HEK293 (cell line): ENCODE measurements at regions not wholly inside any gene's neighbourhood (a gene's known extent, or its start where the extent isn't known, plus 50 kb on each side); places are given as distances from the start of the nearest gene placed in this dataset.

ENCODE experiments used
- ZNF138 ChIP-seq: fragments of 450-650 bp; formaldehyde crosslinking; IDR thresholded peaks from 2 replicates; pipeline ENCODE4 v1.5.1; 2016; ENCODE audit warnings: missing biosample characterization, missing genetic modification characterization, borderline replicate concordance
- ZNF146 ChIP-seq: fragments of 450-650 bp; formaldehyde crosslinking; IDR thresholded peaks from 2 replicates; pipeline ENCODE4 v1.5.1; 2016; ENCODE audit warnings: missing biosample characterization, missing genetic modification characterization
- ZNF19 ChIP-seq: fragments of 450-650 bp; formaldehyde crosslinking; IDR thresholded peaks from 2 replicates; pipeline ENCODE4; 2016; ENCODE audit warnings: missing biosample characterization, missing genetic modification characterization, low read depth
- ZNF350 ChIP-seq: fragments of 450-650 bp; formaldehyde crosslinking; IDR thresholded peaks from 2 replicates; pipeline ENCODE4 v1.5.0; 2017; ENCODE audit warnings: missing biosample characterization, mild to moderate bottlenecking, missing genetic modification characterization
- ZNF560 ChIP-seq: fragments of 450-650 bp; formaldehyde crosslinking; IDR thresholded peaks from 2 replicates; pipeline ENCODE4 v1.5.1; 2017; ENCODE audit warnings: missing biosample characterization, missing genetic modification characterization, borderline replicate concordance
- ZNF571 ChIP-seq: fragments of 450-650 bp; formaldehyde crosslinking; IDR thresholded peaks from 2 replicates; pipeline ENCODE4 v1.5.0; 2017; ENCODE audit warnings: missing biosample characterization, missing genetic modification characterization
- ZNF792 ChIP-seq: fragments of 450-650 bp; formaldehyde crosslinking; IDR thresholded peaks from 2 replicates; pipeline ENCODE4 v1.5.1; 2016; ENCODE audit warnings: missing biosample characterization, missing genetic modification characterization
- TF ChIP-seq, protein P1 (sequence below): fragments of 450-650 bp; formaldehyde crosslinking; IDR thresholded peaks from 2 replicates; pipeline ENCODE4 v1.5.1; 2016; ENCODE audit warnings: missing biosample characterization, missing genetic modification characterization

GRCh38 chr2:129653246-129653645 lies 326.2 kb upstream of the RAB6C start:
- TF ChIP-seq ZNF571 (tag by site-specific recombination) (no peak), ZNF146 (no peak), ZNF560 (tag by site-specific recombination) (no peak), ZNF19 (tag by site-specific recombination) (no peak), ZNF792 (tag by site-specific recombination) (no peak), ZNF138 (no peak), ZNF350 (no peak)
- TF ChIP-seq, protein P1, sequence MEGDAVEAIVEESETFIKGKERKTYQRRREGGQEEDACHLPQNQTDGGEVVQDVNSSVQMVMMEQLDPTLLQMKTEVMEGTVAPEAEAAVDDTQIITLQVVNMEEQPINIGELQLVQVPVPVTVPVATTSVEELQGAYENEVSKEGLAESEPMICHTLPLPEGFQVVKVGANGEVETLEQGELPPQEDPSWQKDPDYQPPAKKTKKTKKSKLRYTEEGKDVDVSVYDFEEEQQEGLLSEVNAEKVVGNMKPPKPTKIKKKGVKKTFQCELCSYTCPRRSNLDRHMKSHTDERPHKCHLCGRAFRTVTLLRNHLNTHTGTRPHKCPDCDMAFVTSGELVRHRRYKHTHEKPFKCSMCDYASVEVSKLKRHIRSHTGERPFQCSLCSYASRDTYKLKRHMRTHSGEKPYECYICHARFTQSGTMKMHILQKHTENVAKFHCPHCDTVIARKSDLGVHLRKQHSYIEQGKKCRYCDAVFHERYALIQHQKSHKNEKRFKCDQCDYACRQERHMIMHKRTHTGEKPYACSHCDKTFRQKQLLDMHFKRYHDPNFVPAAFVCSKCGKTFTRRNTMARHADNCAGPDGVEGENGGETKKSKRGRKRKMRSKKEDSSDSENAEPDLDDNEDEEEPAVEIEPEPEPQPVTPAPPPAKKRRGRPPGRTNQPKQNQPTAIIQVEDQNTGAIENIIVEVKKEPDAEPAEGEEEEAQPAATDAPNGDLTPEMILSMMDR (tag by site-specific recombination): no peak
